CD14-positive monocyte (primary cell): ENCODE measurements at regions not wholly inside any gene's neighbourhood (a gene's known extent, or its start where the extent isn't known, plus 50 kb on each side); places are given as distances from the start of the nearest gene placed in this dataset.

Experiments used
- DNase-seq, 3 donors: peaks; one replicate each; pipeline ENCODE4 v3.0.0-alpha.2; 2011 to 2022
- H2AFZ ChIP-seq: 2 replicates; pipeline ENCODE4 v1.6.0; 2012; ENCODE audit warnings: mild to moderate bottlenecking, low read depth, low read length, inconsistent platforms; ENCODE audit not compliant: insufficient read depth, poor library complexity, severe bottlenecking
- H3K27ac ChIP-seq, 2 donors: 1 replicate in 1 of 2; 2 replicates in 1 of 2; pipeline ENCODE4 v1.5.1; 2012 to 2013; ENCODE audit warnings: low read length in 2 of 2, control low read depth in 1 of 2, inconsistent platforms in 1 of 2, low read depth in 1 of 2, mild to moderate bottlenecking in 1 of 2
- H3K27me3 ChIP-seq, 2 donors: one replicate each; pipeline versions ENCODE4 v1.6.0 to v1.6.1; 2011 to 2013; ENCODE audit warnings: low read length in 2 of 2; ENCODE audit not compliant: control insufficient read depth in 2 of 2, insufficient read depth in 2 of 2
- H3K36me3 ChIP-seq, 2 donors: replicated peaks in 1 of 2; 1 replicate in 1 of 2; 2 replicates in 1 of 2; pipeline versions ENCODE4 v1.5.1 to v1.6.1; 2012 to 2013; ENCODE audit warnings: low read length in 2 of 2, control low read depth in 1 of 2, inconsistent platforms in 1 of 2, mild to moderate bottlenecking in 1 of 2; ENCODE audit not compliant: insufficient read depth in 2 of 2, control insufficient read depth in 1 of 2
- H3K4me1 ChIP-seq, 2 donors: 1 replicate in 1 of 2; 2 replicates in 1 of 2; pipeline versions ENCODE4 v1.5.1 to v1.6.1; 2012 to 2013; ENCODE audit warnings: low read length in 2 of 2, control low read depth in 1 of 2, inconsistent platforms in 1 of 2, mild to moderate bottlenecking in 1 of 2, moderate library complexity in 1 of 2; ENCODE audit not compliant: insufficient read depth in 2 of 2, control insufficient read depth in 1 of 2
- H3K4me2 ChIP-seq: replicated peaks from 2 replicates; pipeline ENCODE3; 2012; ENCODE audit warnings: low read length, moderate library complexity, mild to moderate bottlenecking; ENCODE audit not compliant: poor library complexity, severe bottlenecking; ENCODE audit errors: extremely low read depth
- H3K4me3 ChIP-seq, 3 experiments: fragments of 200-600 bp in 1 of 3; sonication (generic) in 1 of 3; replicated peaks in 1 of 3; 1 replicate in 2 of 3; 2 replicates in 1 of 3; pipeline ENCODE4 v1.5.1; 2011 to 2013; ENCODE audit warnings: low read length in 3 of 3, mild to moderate bottlenecking in 3 of 3, control low read depth in 2 of 3, low read depth in 2 of 3, inconsistent platforms in 1 of 3, moderate library complexity in 1 of 3
- H3K79me2 ChIP-seq: 2 replicates; pipeline ENCODE4 v1.6.0; 2012; ENCODE audit warnings: mild to moderate bottlenecking, control low read depth, inconsistent platforms, low read length, moderate library complexity; ENCODE audit not compliant: insufficient read depth
- H3K9ac ChIP-seq: 2 replicates; pipeline ENCODE4 v1.6.0; 2017; ENCODE audit warnings: low read length, mild to moderate bottlenecking; ENCODE audit not compliant: insufficient read depth, poor library complexity, severe bottlenecking
- H3K9me3 ChIP-seq, 2 donors: replicated peaks in 1 of 2; 1 replicate in 1 of 2; 2 replicates in 1 of 2; pipeline versions ENCODE4 v1.5.1 to v1.6.1; 2012 to 2013; ENCODE audit warnings: low read length in 2 of 2, control low read depth in 1 of 2; ENCODE audit not compliant: control insufficient read depth in 1 of 2, insufficient read depth in 1 of 2
- H4K20me1 ChIP-seq: 2 replicates; pipeline ENCODE4 v1.6.0; 2012; ENCODE audit warnings: mild to moderate bottlenecking, low read length, control low read depth, moderate library complexity; ENCODE audit not compliant: insufficient read depth
- H3K27ac Mint-ChIP-seq, 7 donors: one replicate each; pipeline ENCODE4 v1.8.0; 2020; ENCODE audit warnings: mild to moderate bottlenecking in 7 of 7, mixed read lengths in 7 of 7, moderate library complexity in 6 of 7, inconsistent platforms in 2 of 7
- H3K27me3 Mint-ChIP-seq, 3 donors: one replicate each; pipeline ENCODE4 v1.8.0; 2021 to 2022; ENCODE audit warnings: low read depth in 3 of 3, mild to moderate bottlenecking in 3 of 3, mixed read lengths in 3 of 3, moderate library complexity in 3 of 3, inconsistent platforms in 1 of 3
- H3K36me3 Mint-ChIP-seq, 2 donors: one replicate each; pipeline ENCODE4 v1.8.0; 2020; ENCODE audit warnings: mixed read lengths in 2 of 2, inconsistent platforms in 1 of 2, mild to moderate bottlenecking in 1 of 2
- H3K4me1 Mint-ChIP-seq: one replicate; pipeline ENCODE4 v1.8.0; 2020; ENCODE audit warnings: mild to moderate bottlenecking, mixed read lengths
- H3K4me3 Mint-ChIP-seq, 2 donors: one replicate each; pipeline ENCODE4 v1.8.0; 2020; ENCODE audit warnings: mild to moderate bottlenecking in 2 of 2, mixed read lengths in 2 of 2, moderate library complexity in 1 of 2
- H3K9me3 Mint-ChIP-seq, 7 donors: one replicate each; pipeline ENCODE4 v1.8.0; 2020 to 2022; ENCODE audit warnings: mixed read lengths in 7 of 7, mild to moderate bottlenecking in 6 of 7, moderate library complexity in 6 of 7, inconsistent platforms in 2 of 7
- WGBS: methylation state at CpG from one replicate; pipeline ENCODE4 v1.1.5; 2013; ENCODE audit warnings: missing lambda C conversion rate; ENCODE audit not compliant: insufficient coverage; 5-methylcytosine and 5-hydroxymethylcytosine counted together
- intact Hi-C, 2 donors: fragments of 100-400 bp; cut with micrococcal nuclease; formaldehyde crosslinking; loops; one replicate each; pipeline versions ENCODE4 v1.15.0 to v1.15.1; 2023
- TF ChIP-seq, protein P1 (sequence below): fragments of 200-600 bp; IDR thresholded peaks from one replicate; pipeline ENCODE4 v1.8.0; 2022; ENCODE audit warnings: antibody characterized with exemption, mild to moderate bottlenecking

GRCh38 chr13:39225860-39226259 lies 187.6 kb downstream of the NHLRC3 start:
- Histone ChIP-seq H3K27me3 (no peaks in the 10 kb centered on the region), H3K4me1 (no peaks in the 10 kb centered on the region), H3K4me2 (no peak overlapping the region), H3K4me3 (no peak overlapping the region), H4K20me1 (no peaks in the 10 kb centered on the region), H3K79me2 (no peaks in the 10 kb centered on the region), H3K9ac (no peak overlapping the region), H3K9me3 (no peaks in the 10 kb centered on the region), H2AFZ (no peak overlapping the region), H3K27ac (no peak overlapping the region), H3K36me3 (no peaks in the 10 kb centered on the region)
- 100% methylated on average over 2 of the region's 4 CpGs for WGBS
- Mint-ChIP-seq H3K36me3 (no peaks in the 10 kb centered on the region), H3K4me1 (no peaks in the 10 kb centered on the region), H3K27ac (no peak overlapping the region), H3K4me3 (no peak overlapping the region), H3K27me3 (peaks cover 0 to 2% (median 2%) of the 10 kb centered on the region in 3 donors), H3K9me3 (peaks cover 2 to 10% (median 3%) of the 10 kb centered on the region in 7 donors)
- intact Hi-C loops: no loop called here
- no peak for DNase-seq
- TF ChIP-seq, protein P1, sequence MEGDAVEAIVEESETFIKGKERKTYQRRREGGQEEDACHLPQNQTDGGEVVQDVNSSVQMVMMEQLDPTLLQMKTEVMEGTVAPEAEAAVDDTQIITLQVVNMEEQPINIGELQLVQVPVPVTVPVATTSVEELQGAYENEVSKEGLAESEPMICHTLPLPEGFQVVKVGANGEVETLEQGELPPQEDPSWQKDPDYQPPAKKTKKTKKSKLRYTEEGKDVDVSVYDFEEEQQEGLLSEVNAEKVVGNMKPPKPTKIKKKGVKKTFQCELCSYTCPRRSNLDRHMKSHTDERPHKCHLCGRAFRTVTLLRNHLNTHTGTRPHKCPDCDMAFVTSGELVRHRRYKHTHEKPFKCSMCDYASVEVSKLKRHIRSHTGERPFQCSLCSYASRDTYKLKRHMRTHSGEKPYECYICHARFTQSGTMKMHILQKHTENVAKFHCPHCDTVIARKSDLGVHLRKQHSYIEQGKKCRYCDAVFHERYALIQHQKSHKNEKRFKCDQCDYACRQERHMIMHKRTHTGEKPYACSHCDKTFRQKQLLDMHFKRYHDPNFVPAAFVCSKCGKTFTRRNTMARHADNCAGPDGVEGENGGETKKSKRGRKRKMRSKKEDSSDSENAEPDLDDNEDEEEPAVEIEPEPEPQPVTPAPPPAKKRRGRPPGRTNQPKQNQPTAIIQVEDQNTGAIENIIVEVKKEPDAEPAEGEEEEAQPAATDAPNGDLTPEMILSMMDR: no peak

GRCh38 chr13:39226359-39226758 lies 188.1 kb downstream of the NHLRC3 start:
- Histone ChIP-seq H2AFZ (no peak overlapping the region), H3K79me2 (no peaks in the 10 kb centered on the region), H3K27me3 (no peaks in the 10 kb centered on the region), H3K36me3 (no peaks in the 10 kb centered on the region), H4K20me1 (no peaks in the 10 kb centered on the region), H3K4me3 (no peak overlapping the region), H3K27ac (no peak overlapping the region), H3K4me1 (no peaks in the 10 kb centered on the region), H3K9me3 (no peaks in the 10 kb centered on the region), H3K9ac (no peak overlapping the region), H3K4me2 (no peak overlapping the region)
- Mint-ChIP-seq H3K4me1 (no peaks in the 10 kb centered on the region), H3K27me3 (peaks cover 0 to 2% (median 2%) of the 10 kb centered on the region in 3 donors), H3K4me3 (no peak overlapping the region), H3K9me3 (peaks cover 2 to 10% (median 3%) of the 10 kb centered on the region in 7 donors), H3K27ac (no peak overlapping the region), H3K36me3 (no peaks in the 10 kb centered on the region)
- TF ChIP-seq, protein P1: no peak
- no peak for DNase-seq
- intact Hi-C loops: no loop called here
- 100% methylated on average over 1 of the region's 3 CpGs for WGBS
